ENCODE measurements at regions not wholly inside any gene's neighbourhood (a gene's known extent, or its start where the extent isn't known, plus 50 kb on each side); places are given as distances from the start of the nearest gene placed in this dataset.

DNA sequence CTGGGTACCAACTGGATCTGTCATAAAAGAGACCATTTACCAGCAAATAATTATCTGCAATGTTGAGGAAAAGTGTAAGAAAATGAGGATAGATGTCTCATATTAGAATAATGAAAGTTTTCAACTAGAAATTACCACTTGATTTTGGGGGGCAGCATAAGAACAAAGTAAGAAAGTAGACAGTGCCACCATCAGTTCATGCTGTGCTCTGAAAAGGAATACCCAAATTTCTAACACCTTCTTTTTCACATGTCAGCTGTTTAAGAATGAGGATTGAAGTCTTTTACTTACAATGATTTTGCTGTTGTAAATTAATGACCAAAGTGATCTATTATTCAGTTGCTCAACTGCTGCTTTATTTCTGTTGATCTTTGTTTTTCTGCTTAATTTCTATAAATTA lies 578.3 kb downstream of the ETV1 start:
- POLR2A ChIA-PET: no interaction called here
- Histone ChIP-seq H3K27me3 (ENCODE audit: control insufficient read depth in 2 of 2, insufficient read depth in 2 of 2, low read length in 2 of 2) (no peaks in the 10 kb centered on the region), H3K27ac (ENCODE audit: low read depth, low read length) (no peak overlapping the region), H3K36me3 (ENCODE audit: control insufficient read depth in 2 of 3, insufficient read depth in 3 of 3, low read length in 3 of 3) (no peaks in the 10 kb centered on the region), H3K9me3 (ENCODE audit: control insufficient read depth in 2 of 3, low read length in 3 of 3) (no peaks in the 10 kb centered on the region), H3K4me1 (ENCODE audit: control insufficient read depth in 2 of 2, insufficient read depth in 2 of 2, low read length in 2 of 2) (no peaks in the 10 kb centered on the region), H3K4me3 (ENCODE audit: low read length) (no peak overlapping the region)
- no peaks in the 10 kb centered on the region for H3K27me3 Mint-ChIP-seq
- no peaks in the 10 kb centered on the region for H3K4me1 Mint-ChIP-seq
- H3K36me3 Mint-ChIP-seq: no peaks in the 10 kb centered on the region
- ATAC-seq (no peak), DNase-seq (no peak)
- CTCF ChIA-PET: no interaction called here
- peaks cover 0 to 2% (median 0%) of the 10 kb centered on the region in 11 donors for H3K9me3 Mint-ChIP-seq
- no peak overlapping the region for H3K4me3 Mint-ChIP-seq
- intact Hi-C loops (cut with micrococcal nuclease): no loop called here
- H3K27ac Mint-ChIP-seq: no peak overlapping the region

DNA sequence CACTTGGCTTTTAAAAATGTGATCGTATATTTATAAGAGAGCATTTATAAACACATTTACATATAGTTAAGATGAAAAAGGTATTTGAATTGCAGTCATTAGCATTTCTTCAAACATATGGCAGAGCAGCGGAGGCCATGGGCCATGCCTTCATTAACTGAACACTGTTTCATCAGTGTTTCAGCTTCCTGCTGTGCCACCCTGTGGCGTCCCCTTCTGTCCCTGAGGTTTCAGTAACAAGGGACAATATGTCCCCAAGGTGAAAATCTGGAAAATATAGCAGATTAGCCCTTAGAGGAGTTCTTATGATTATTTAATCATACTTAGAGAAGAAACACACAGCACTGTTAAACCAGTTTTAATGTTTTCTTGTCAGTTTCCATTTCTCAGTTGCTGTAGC lies 577.8 kb downstream of the ETV1 start:
- ChIA-PET POLR2A (no interaction called here), CTCF (no interaction called here)
- Histone ChIP-seq H3K27me3 (ENCODE audit: control insufficient read depth in 2 of 2, insufficient read depth in 2 of 2, low read length in 2 of 2) (no peaks in the 10 kb centered on the region), H3K27ac (ENCODE audit: low read depth, low read length) (no peak overlapping the region), H3K9me3 (ENCODE audit: control insufficient read depth in 2 of 3, low read length in 3 of 3) (no peaks in the 10 kb centered on the region), H3K36me3 (ENCODE audit: control insufficient read depth in 2 of 3, insufficient read depth in 3 of 3, low read length in 3 of 3) (no peaks in the 10 kb centered on the region), H3K4me3 (ENCODE audit: low read length) (no peak overlapping the region), H3K4me1 (ENCODE audit: control insufficient read depth in 2 of 2, insufficient read depth in 2 of 2, low read length in 2 of 2) (no peaks in the 10 kb centered on the region)
- DNase-seq: no peak
- no peaks in the 10 kb centered on the region for H3K27me3 Mint-ChIP-seq
- ATAC-seq: no peak
- H3K9me3 Mint-ChIP-seq: peaks cover 0 to 3% (median 0%) of the 10 kb centered on the region in 11 donors
- no peak overlapping the region for H3K27ac Mint-ChIP-seq
- intact Hi-C loops (cut with micrococcal nuclease): no loop called here
- H3K36me3 Mint-ChIP-seq: no peaks in the 10 kb centered on the region
- H3K4me3 Mint-ChIP-seq: no peak overlapping the region
- H3K4me1 Mint-ChIP-seq: no peaks in the 10 kb centered on the region

DNA sequence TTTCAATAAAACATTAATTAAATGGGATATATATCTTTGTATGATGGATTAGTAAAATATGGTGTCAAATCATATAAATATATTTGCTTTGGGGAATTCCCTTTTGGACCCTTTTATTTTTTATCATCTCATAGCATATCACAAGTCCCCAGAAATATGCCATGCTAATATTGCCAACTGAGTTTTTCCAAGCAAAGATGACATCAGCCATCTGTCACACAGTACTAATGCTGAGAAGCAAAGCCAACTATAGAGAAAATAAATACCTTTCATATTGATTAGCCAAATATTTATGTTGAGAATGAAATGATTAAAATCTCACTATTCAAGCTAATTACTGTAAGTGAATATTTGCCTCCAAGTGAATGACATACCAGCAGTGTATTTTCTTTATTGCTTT lies 575.3 kb downstream of the ETV1 start:
- Histone ChIP-seq H3K27me3 (ENCODE audit: control insufficient read depth in 2 of 2, insufficient read depth in 2 of 2, low read length in 2 of 2) (no peaks in the 10 kb centered on the region), H3K9me3 (ENCODE audit: control insufficient read depth in 2 of 3, low read length in 3 of 3) (no peaks in the 10 kb centered on the region), H3K36me3 (ENCODE audit: control insufficient read depth in 2 of 3, insufficient read depth in 3 of 3, low read length in 3 of 3) (no peaks in the 10 kb centered on the region), H3K4me3 (ENCODE audit: low read length) (no peak overlapping the region), H3K4me1 (ENCODE audit: control insufficient read depth in 2 of 2, insufficient read depth in 2 of 2, low read length in 2 of 2) (no peaks in the 10 kb centered on the region), H3K27ac (ENCODE audit: low read depth, low read length) (no peak overlapping the region)
- intact Hi-C loops (cut with micrococcal nuclease): loop anchor here in 1 of 2 donors (1.0 kb wide), 1 partner anchor 33 kb away; no protein-coding TSS in a partner anchor
- Mint-ChIP-seq H3K9me3 (peaks cover 0 to 11% (median 2%) of the 10 kb centered on the region in 11 donors), H3K27ac (no peak overlapping the region), H3K27me3 (no peaks in the 10 kb centered on the region), H3K4me1 (no peaks in the 10 kb centered on the region), H3K36me3 (no peaks in the 10 kb centered on the region), H3K4me3 (no peak overlapping the region)
- ChIA-PET CTCF (no interaction called here), POLR2A (no interaction called here)
- DNase-seq: no peak
- ATAC-seq: no peak

DNA sequence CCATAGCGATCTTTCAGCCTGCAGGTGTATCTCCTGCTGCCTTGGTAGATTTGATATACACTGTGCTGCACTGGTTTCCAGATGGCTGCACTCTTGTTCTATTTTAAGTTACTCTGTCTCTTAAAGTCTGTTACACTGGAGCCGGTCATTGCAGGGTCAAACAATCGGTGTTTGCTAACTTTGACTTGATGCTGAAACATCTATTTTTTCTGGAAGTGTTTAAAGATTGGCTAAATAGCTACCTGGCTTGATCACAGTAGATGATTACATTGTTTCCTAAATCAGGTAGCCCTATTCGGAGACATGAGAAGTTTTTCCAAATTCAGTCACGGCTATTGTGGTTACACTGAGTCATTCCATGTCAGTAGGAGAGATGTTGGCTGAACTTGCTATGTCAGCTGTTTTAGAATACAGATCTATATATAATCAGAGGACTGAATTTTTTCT lies 574.8 kb downstream of the ETV1 start:
- intact Hi-C loops (cut with micrococcal nuclease): loop anchor here in 1 of 2 donors (1.0 kb wide), 1 partner anchor 33 kb away; no protein-coding TSS in a partner anchor
- Histone ChIP-seq H3K27me3 (ENCODE audit: control insufficient read depth in 2 of 2, insufficient read depth in 2 of 2, low read length in 2 of 2) (no peaks in the 10 kb centered on the region), H3K4me1 (ENCODE audit: control insufficient read depth in 2 of 2, insufficient read depth in 2 of 2, low read length in 2 of 2) (no peaks in the 10 kb centered on the region), H3K9me3 (ENCODE audit: control insufficient read depth in 2 of 3, low read length in 3 of 3) (no peaks in the 10 kb centered on the region), H3K4me3 (ENCODE audit: low read length) (no peak overlapping the region), H3K36me3 (ENCODE audit: control insufficient read depth in 2 of 3, insufficient read depth in 3 of 3, low read length in 3 of 3) (no peaks in the 10 kb centered on the region), H3K27ac (ENCODE audit: low read depth, low read length) (no peak overlapping the region)
- Mint-ChIP-seq H3K27ac (no peak overlapping the region), H3K9me3 (peaks cover 0 to 11% (median 2%) of the 10 kb centered on the region in 11 donors), H3K4me3 (no peak overlapping the region), H3K36me3 (no peaks in the 10 kb centered on the region), H3K27me3 (no peaks in the 10 kb centered on the region), H3K4me1 (no peaks in the 10 kb centered on the region)
- ChIA-PET CTCF (no interaction called here), POLR2A (no interaction called here)
- ATAC-seq (no peak), DNase-seq (no peak)

DNA sequence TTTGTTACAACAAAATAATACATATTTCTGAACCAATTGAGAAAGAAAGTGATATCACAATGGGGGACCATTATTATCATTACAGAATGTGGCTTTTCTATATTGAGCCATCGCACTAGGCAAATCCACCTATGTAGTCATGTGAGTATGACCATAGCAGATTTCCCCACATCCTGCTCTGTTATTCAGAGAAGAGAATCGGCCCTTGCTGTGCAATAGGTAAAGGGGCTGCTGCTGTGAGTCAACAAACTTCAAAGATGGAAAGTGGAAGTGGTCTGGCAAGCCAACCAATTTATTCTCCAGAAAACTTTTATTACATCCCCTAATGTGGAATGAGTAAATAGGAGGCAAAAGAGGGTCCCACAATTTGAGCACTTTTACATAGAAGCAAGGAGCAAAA lies 573.4 kb downstream of the ETV1 start:
- POLR2A ChIA-PET: no interaction called here
- DNase-seq (no peak), ATAC-seq (no peak)
- Mint-ChIP-seq H3K9me3 (peaks cover 0 to 12% (median 3%) of the 10 kb centered on the region in 11 donors), H3K27me3 (no peaks in the 10 kb centered on the region), H3K4me1 (no peaks in the 10 kb centered on the region), H3K4me3 (no peak overlapping the region), H3K27ac (no peak overlapping the region), H3K36me3 (no peaks in the 10 kb centered on the region)
- Histone ChIP-seq H3K4me3 (ENCODE audit: low read length) (no peak overlapping the region), H3K36me3 (ENCODE audit: control insufficient read depth in 2 of 3, insufficient read depth in 3 of 3, low read length in 3 of 3) (no peaks in the 10 kb centered on the region), H3K9me3 (ENCODE audit: control insufficient read depth in 2 of 3, low read length in 3 of 3) (no peaks in the 10 kb centered on the region), H3K27me3 (ENCODE audit: control insufficient read depth in 2 of 2, insufficient read depth in 2 of 2, low read length in 2 of 2) (no peaks in the 10 kb centered on the region), H3K4me1 (ENCODE audit: control insufficient read depth in 2 of 2, insufficient read depth in 2 of 2, low read length in 2 of 2) (no peaks in the 10 kb centered on the region), H3K27ac (ENCODE audit: low read depth, low read length) (no peak overlapping the region)
- CTCF ChIA-PET: no interaction called here
- intact Hi-C loops (cut with micrococcal nuclease): no loop called here

DNA sequence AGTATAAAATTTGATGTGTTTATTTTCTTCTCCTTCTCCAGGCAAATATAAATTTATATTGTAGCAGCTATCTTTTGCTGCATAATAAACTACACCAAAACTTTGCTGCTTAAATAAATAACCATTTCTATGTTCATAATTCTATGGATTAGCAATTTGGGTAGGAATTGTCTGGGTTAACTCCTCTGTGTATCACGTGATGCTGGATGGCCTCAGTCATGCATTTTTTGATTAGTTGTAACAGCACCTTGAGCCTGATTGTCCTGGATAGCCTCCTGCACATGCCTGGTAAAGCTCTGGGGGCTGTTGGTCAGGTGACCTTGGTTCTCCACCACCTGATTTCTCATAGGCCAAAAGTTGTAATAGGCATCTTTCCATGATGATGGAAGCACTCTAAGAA lies 572.9 kb downstream of the ETV1 start:
- intact Hi-C loops (cut with micrococcal nuclease): no loop called here
- H3K36me3 ChIP-seq (ENCODE audit: control insufficient read depth in 2 of 3, insufficient read depth in 3 of 3, low read length in 3 of 3): no peaks in the 10 kb centered on the region
- Mint-ChIP-seq H3K9me3 (peaks cover 0 to 17% (median 5%) of the 10 kb centered on the region in 11 donors), H3K27ac (no peak overlapping the region), H3K4me3 (no peak overlapping the region), H3K4me1 (no peaks in the 10 kb centered on the region), H3K36me3 (no peaks in the 10 kb centered on the region), H3K27me3 (no peaks in the 10 kb centered on the region)
- ATAC-seq (no peak), DNase-seq (no peak)
- no peak overlapping the region for H3K27ac ChIP-seq (ENCODE audit: low read depth, low read length)
- no peaks in the 10 kb centered on the region for H3K27me3 ChIP-seq (ENCODE audit: control insufficient read depth in 2 of 2, insufficient read depth in 2 of 2, low read length in 2 of 2)
- CTCF ChIA-PET: no interaction called here
- H3K9me3 ChIP-seq (ENCODE audit: control insufficient read depth in 2 of 3, low read length in 3 of 3): no peaks in the 10 kb centered on the region
- no peaks in the 10 kb centered on the region for H3K4me1 ChIP-seq (ENCODE audit: control insufficient read depth in 2 of 2, insufficient read depth in 2 of 2, low read length in 2 of 2)
- H3K4me3 ChIP-seq (ENCODE audit: low read length): no peak overlapping the region
- POLR2A ChIA-PET: no interaction called here

DNA sequence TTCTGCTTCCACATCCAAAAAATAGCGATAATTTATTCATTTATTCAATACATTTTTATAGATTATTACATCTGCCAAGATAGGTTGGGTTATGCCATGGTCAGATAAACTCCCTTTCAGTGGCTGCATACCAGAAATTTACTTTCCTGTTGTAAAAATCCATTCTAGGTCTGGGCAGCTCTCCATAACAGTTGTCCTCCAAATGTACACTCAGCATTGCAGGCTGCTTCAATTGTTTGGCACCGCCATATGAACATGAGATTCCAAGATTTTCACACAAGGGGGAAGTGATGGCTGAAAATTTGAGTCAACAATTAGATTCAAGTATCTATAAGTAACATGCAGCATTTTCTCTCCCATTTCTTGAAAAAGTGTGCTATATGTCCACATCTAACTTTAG lies 568.7 kb downstream of the ETV1 start:
- POLR2A ChIA-PET: no interaction called here
- H3K9me3 ChIP-seq (ENCODE audit: control insufficient read depth in 2 of 3, low read length in 3 of 3): no peaks in the 10 kb centered on the region
- no peak for ATAC-seq
- Mint-ChIP-seq H3K27ac (no peak overlapping the region), H3K4me1 (no peaks in the 10 kb centered on the region), H3K27me3 (no peaks in the 10 kb centered on the region), H3K4me3 (no peak overlapping the region), H3K9me3 (peaks cover 0 to 25% (median 5%) of the 10 kb centered on the region in 11 donors), H3K36me3 (no peaks in the 10 kb centered on the region)
- CTCF ChIA-PET: no interaction called here
- no peaks in the 10 kb centered on the region for H3K36me3 ChIP-seq (ENCODE audit: control insufficient read depth in 2 of 3, insufficient read depth in 3 of 3, low read length in 3 of 3)
- no peaks in the 10 kb centered on the region for H3K27me3 ChIP-seq (ENCODE audit: control insufficient read depth in 2 of 2, insufficient read depth in 2 of 2, low read length in 2 of 2)
- DNase-seq: no peak
- H3K4me1 ChIP-seq (ENCODE audit: control insufficient read depth in 2 of 2, insufficient read depth in 2 of 2, low read length in 2 of 2): no peaks in the 10 kb centered on the region
- no peak overlapping the region for H3K4me3 ChIP-seq (ENCODE audit: low read length)
- no peak overlapping the region for H3K27ac ChIP-seq (ENCODE audit: low read depth, low read length)
- intact Hi-C loops (cut with micrococcal nuclease): no loop called here
